ENCODE measurements at regions not wholly inside any gene's neighbourhood (a gene's known extent, or its start where the extent isn't known, plus 50 kb on each side); places are given as distances from the start of the nearest gene placed in this dataset.

DNA sequence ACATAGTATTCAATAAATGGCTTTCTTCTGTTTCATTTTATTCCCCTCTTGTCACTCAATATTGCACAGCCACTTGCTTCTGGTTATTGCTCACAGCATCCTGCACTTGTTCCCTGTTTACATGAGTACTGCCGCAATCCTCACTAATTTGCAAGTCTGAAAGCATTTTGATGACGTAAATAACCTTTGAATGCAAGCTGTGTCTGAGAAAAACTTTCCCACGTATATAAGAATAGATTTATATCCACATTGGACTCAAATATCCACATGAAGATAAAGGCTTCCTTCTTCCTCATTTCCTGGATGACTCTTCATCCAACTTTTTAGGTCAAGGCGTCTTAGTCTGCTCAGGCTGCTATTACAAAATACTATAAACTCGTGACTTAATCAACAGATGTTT, 88.2 kb upstream of the DAP start:
- no peak for DNase-seq (ENCODE audit: low read depth in 2 of 2)

DNA sequence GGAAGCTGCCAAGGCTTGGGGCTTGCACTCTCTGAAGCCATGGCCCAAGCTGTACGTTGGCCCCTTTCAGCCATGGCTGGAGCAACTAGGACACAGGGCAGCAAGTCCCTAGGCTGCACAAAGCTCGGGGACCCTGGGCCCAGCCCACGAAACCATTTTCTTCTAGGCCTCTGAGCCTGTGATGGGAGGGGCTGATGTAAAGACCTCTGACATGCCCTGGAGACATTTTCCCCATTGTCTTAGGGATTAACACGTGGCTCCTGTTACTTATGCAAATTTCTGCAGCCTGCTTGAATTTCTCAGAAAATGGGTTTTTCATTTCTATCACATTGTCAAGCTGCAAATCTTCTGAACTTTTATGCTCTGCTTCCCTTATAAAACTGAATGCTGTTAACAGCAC, 83.0 kb upstream of the DAP start:
- no peak for DNase-seq (ENCODE audit: low read depth in 2 of 2)

DNA sequence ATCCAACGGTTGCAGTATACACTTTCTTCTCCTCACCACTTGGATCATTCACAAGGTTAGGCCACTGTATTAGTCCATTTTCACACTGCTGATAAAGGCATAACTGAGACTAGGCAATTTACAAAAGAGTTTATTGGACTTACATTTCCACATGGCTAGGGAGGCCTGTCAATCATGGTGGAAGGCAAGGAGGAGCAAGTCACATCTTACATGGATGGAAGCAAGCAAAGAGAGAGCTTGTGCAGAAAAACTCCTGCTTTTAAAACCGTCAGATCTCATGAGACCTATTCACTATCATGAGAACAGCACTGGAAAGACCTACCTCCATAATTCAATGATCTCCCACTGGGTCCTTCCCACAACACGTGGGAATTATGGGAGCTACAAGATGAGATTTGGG, 81.8 kb upstream of the DAP start:
- no peak for DNase-seq (ENCODE audit: low read depth in 2 of 2)

DNA sequence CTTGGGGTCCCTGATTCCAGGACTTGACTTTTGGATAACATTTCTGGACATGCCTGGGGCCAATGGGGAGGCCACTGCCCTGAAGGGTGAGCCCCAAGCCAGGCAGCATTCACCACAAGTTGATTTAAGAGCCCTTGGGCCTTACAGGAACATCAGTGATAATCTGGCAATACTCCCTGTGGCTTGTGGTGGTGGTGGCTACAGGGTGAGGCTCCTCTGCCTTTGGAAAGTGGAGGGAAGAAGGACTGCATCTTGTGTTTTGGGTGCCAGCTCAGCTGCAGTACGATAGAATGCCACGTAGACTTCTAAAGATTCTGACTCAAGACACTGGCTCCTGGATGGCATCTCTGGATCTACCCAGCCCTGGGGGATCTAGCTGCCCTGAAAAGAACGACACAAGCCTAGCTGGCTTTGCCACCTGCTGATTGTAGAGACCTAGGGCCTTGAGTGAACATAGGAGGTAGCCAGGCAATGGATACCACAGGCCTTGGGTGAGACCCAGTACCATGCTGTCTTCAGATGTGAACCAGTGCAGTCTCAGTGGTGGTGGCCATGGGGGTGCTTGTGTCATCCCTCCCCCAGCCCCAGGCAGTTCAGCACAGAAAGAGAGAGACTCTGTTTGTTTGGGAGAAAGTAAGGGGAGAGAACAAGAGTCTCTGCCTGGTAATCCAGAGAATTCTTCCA, 79.0 kb upstream of the DAP start:
- DNase-seq (ENCODE audit: low read depth in 2 of 2), result no peak

DNA sequence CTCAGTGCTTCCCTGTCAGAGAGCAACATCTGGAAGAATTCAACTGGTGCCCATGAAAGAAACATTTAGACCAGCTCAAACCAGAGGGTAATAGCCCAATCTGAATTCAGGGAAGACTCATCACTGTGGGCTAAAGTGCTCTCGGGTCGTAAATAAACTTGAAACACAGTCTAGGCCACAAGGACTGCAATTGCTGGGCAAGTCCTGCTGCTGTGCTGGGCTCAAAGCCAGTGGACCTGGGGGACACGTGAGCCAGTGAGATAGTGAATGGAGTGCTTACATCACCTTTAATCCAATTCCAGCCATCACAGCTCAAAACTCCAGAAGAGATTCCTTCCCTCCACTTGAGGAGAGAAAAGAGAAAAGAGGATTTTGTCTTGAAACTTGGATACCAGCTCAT, 78.1 kb upstream of the DAP start:
- no peak for DNase-seq (ENCODE audit: low read depth in 2 of 2)

DNA sequence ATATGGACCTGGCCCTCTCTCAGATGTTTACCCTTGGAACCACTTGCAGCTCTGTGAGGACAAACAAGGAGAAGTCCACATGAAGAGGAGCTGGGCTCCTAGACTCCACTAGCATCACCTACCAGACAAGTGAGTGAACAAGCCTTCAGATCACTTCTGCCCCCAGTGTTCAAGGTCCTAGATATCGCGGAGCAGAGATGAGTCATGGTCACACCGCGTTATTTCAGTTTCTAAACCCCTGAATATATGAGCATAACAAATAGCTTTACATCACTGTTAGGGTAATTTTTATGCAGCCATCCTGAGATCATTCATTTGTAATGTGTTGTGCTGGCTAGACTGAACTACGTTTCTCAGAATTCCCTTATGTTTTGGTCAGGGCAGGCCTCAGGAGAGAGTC, 77.0 kb upstream of the DAP start:
- DNase-seq (ENCODE audit: low read depth in 2 of 2), result no peak

DNA sequence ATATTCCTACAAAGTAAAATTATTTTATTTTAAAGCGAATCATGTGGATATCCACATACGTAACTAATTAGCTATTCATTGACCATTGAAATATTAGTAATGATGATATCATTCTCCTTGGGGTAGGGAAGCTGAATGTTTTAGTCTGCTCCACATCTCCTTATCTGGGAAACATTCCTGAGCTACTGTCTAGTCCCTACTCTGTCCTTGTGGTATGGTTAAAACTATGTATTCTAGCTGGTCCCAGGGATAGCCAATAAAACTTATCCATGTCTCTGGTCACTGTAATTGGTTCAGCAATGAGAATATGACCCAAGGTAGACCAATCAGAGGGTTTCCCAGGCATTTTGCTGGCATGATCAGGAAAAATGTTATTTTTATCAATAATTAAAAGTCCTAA, 76.0 kb upstream of the DAP start:
- peak in 1 of 2 experiments; percentile 21 for DNase-seq (ENCODE audit: low read depth in 2 of 2)

DNA sequence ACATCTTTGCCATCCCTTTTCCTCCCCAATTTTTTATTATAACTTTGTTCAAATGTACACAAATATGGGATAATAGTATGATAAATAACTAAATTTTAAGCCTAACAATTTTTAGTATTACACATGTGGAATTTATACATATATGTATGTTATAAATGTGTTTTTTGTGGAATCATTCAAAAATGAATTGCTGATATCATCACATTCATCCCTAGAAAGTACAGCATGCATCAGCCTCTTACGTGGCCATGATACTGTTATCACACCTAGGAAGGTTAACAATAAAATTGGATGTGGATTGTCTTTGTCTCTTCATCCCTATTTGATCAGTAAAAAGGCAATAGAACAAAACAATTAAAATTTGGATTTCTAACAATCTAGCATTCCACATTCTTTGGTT, 73.7 kb upstream of the DAP start:
- DNase-seq (ENCODE audit: low read depth in 2 of 2), result no peak

DNA sequence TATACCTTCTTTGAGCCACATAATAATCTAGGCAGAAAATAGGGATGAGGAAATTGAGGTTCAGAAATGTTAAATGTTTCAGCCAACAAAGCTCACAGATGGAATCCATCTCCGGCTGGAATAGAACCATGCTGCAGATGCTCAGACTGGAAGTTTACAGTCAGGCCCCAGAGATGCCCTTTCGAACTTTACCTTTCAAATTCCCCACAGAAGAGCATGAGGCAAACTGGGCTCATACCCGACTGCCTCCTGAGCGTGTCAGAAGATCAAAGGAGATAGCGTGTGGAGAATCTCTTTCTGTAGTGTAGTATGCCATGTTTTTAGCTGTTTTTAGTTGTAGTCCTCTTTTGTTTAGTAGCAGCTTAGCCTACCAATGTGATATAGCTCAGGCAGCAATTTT, 72.0 kb upstream of the DAP start:
- DNase-seq (ENCODE audit: low read depth in 2 of 2), result no peak

DNA sequence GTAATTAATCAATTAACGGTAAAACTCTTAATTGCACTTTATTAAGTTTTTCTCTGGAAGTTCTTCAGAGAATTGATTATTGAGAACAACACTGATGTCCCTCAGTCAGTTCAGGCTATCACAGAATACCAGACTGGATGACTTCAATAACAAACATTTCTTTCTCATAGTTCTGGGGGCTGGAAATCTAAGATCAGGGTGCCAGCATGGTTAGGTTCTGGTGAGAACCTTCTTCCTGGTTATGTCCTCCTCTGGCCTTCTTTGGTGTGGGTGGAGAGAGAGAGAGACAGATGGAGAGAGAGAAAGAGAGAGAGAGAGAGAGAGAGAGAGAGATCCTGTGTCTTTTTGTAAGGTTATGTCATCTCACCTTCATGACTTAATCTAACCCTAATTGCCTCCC, 71.4 kb upstream of the DAP start:
- no peak for DNase-seq (ENCODE audit: low read depth in 2 of 2)

DNA sequence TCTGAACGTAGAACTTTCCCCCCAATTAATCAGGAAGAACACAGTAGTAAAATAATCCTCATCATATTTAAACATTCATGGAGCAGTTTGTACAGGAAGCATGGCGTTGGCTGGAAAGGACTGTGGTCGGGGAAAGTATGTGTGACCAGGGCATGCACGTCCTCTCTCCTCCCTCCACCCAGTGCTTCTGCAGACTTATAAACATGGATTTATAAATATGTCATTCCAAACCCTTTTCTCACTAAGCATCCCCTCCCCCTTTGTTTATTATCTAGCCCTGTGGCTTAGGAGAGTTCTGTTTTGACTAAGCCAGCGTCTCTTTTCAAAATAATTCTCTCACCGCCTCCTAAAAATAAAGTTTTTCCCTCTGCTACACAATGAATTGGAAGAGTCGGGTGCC, 70.4 kb upstream of the DAP start:
- peak; percentile 67 to 74 for DNase-seq (ENCODE audit: low read depth in 2 of 2)

DNA sequence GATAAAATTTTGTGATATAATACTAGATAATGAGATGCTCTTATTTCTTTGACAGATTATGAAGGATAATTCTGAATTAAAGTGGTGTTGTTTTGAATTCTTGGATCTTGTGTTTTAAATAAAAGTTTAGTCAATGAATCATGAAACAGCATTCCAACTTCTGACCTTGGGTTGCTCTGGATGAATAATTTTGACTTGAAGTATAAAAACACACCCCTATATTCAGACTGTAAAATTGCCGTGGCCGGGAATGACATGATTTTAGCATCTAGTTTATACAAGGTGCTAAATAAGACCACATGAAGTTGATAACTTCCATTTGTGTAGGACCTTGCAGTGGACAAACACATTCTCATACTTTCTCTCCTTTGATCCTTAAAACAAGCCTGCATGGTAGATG, 67.2 kb upstream of the DAP start:
- peak; percentile 22 to 25 for DNase-seq (ENCODE audit: low read depth in 2 of 2)

DNA sequence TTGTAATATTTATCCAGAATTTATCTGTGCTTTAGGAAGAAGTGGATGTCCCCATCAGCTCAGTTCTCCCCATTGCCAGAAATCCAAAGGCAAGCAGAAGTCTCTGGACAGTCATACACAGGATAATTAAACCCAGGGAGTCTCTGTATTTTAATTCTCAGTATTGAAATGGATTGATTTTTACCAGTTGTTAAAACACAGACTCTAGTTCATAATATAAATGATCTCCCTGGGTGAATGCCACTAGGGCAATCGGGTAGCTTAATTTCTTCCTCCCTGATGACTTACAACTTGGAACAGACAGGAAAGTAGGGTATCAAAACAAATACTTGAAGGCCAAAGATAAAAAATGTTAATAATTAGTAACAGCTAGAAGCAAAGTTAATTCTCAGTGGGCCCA, 66.5 kb upstream of the DAP start:
- DNase-seq (ENCODE audit: low read depth in 2 of 2), result no peak

DNA sequence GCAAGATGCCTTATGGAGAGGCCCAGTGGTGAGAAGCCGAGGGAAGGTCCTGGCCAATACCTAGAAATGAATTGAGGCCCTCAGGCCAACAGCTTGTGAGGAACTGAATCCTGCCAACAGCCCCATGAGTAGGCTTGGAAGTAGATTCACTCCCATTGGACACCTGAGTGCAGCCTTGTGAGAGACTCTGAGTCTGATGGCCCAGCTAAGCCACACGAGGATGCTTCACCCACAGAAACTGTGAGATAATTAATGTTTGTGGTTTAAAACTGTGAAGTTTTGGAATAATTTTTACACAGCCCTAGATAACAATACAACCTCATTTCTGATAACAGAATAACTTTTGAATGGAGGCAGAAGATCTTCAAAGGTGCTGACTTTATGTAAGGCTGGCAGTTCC, 65.9 kb upstream of the DAP start:
- no peak for DNase-seq (ENCODE audit: low read depth in 2 of 2)

DNA sequence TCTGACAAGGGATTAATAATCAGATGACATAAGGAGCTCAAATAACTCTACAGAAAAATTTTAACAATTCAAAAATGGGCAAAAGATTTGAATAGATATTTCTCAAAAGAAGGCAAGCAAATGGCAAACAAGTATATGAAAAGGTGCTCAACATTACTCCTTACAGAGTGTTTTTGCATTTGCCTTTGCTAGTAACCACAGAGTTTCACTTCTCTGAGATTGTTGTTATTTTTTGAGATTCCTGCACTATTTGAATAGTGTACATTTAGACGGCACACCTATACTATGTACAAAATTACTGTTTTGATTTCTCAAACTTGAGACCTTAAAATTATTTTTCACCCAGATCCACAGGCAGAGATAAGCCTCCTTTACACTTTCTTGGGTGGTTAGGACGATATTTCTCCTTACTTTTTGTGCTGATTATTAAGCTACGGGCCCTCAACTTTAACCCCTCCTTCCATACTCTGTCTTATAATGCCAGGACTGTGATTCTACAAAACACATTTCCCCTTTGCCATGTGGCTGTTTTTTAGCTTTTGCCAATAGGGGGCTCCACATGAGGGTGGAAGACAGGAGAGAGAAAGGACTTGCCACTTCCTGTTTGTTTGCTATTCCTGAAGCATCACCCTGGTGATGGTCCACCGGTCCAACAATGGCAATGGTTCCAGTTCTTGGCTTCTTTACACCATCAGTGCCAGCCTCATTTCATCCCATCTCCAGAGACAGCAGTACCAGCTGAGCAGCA, 65.0 kb upstream of the DAP start:
- DNase-seq (ENCODE audit: low read depth in 2 of 2), result no peak

DNA sequence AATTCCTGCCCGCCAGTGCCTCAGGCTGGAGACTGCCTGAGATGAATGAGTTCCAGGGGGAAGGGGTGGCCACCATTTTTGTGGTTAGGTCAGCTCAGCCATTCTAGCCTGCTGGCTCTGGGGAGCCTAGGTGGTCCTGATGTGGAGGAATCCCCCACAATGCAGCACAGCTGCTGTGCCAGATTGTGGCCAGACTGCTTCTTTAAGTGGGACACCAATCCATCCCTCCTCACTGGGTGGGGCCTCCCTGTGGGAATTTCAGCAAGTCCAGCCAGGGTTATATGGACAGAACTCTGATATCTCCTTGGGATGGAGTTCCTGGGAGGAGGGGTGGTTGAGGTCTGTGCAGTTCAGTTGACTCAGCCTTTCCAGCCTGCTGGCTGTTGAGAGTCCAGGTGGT, 51.2 kb upstream of the DAP start:
- no peak for DNase-seq (ENCODE audit: low read depth in 2 of 2)

Data from fibroblast of skin of left quadriceps (primary cell).